ENCODE measurements at regions not wholly inside any gene's neighbourhood (a gene's known extent, or its start where the extent isn't known, plus 50 kb on each side); places are given as distances from the start of the nearest gene placed in this dataset.

GRCh38 chr4:154126276-154126675, 337.4 kb upstream of the SFRP2 start:
- TF ChIP-seq ARNTL (CRISPR knock-in tag; IDR thresholded peaks at IDR 0.05; ENCODE audit: borderline replicate concordance, low read depth), result no peak
- TF ChIP-seq ZNF70 (CRISPR knock-in tag; IDR thresholded peaks at IDR 0.05), result no peak
- TF ChIP-seq ESRRG (CRISPR knock-in tag; IDR thresholded peaks at IDR 0.05), result no peak
- no peak for TF ChIP-seq POU6F1 (CRISPR knock-in tag; IDR thresholded peaks at IDR 0.05; ENCODE audit: borderline replicate concordance, low read depth)
- no peak for TF ChIP-seq ZFP3 (CRISPR knock-in tag; IDR thresholded peaks at IDR 0.05)
- no peak for TF ChIP-seq CREB5 (CRISPR knock-in tag; IDR thresholded peaks at IDR 0.05; ENCODE audit: low read depth)
- no peak for TF ChIP-seq ZFP30 (CRISPR knock-in tag; IDR thresholded peaks at IDR 0.05)
- no peak for TF ChIP-seq RARB (CRISPR knock-in tag; IDR thresholded peaks at IDR 0.05)
- no peak for TF ChIP-seq PATZ1 (CRISPR knock-in tag; IDR thresholded peaks at IDR 0.05; ENCODE audit: borderline replicate concordance)
- TF ChIP-seq SNAI2 (CRISPR knock-in tag; IDR thresholded peaks at IDR 0.05), result no peak
- TF ChIP-seq ZNF8 (CRISPR knock-in tag; IDR thresholded peaks at IDR 0.05), result no peak
- TF ChIP-seq OSR1 (CRISPR knock-in tag; IDR thresholded peaks at IDR 0.05), result no peak

Data from SK-N-SH treated with all-trans-retinoic acid at 6 μM for 48 hours (cell line).